ENCODE measurements at regions not wholly inside any gene's neighbourhood (a gene's known extent, or its start where the extent isn't known, plus 50 kb on each side); places are given as distances from the start of the nearest gene placed in this dataset.
A peak's percentile ranks its signal among the peaks of the same experiment; 100 is the strongest.

GRCh38 chr1:114342376-114342775, 168.6 kb downstream of the TRIM33 start:
- no peaks in the 10 kb centered on the region for H3K27me3 ChIP-seq
- peak overlapping the region; percentile 70 for H3K4me2 ChIP-seq
- no peak overlapping the region for H3K4me3 ChIP-seq
- no peak overlapping the region for H3K9ac ChIP-seq
- H3K9me3 ChIP-seq = no peaks in the 10 kb centered on the region
- H3K4me1 ChIP-seq = peaks cover 40% of the 10 kb centered on the region
- H3K27ac ChIP-seq = peak overlapping the region; percentile 53; the same call in 1 of the 2 replicates
- no peaks in the 10 kb centered on the region for H3K36me3 ChIP-seq
- TF ChIP-seq Cebpa-rat (IDR thresholded peaks at IDR 0.05) = no peak
- H4K20me1 ChIP-seq = no peaks in the 10 kb centered on the region

DNA sequence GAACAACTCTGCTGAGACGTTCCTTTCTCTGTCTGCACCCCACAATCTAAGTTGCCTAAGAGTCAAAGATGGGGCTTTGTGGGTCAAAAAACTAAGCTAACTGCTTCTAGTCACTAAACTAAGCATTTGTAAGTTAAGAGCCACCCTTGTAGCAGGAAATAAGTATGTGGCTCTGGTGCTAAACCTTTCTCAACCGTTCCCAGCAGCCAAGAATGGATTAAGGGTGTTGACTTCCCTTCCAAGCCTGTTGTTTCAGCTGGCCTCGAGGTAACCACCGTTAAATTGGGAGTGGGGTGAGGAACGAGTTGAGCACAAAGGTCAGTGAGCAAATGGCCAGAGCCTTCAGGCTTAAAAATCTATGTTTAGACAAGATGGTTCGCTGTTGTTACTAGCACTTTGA, 169.1 kb downstream of the TRIM33 start:
- peak overlapping the region; percentile 53; the same call in 1 of the 2 replicates for H3K27ac ChIP-seq
- no peaks in the 10 kb centered on the region for H4K20me1 ChIP-seq
- no peaks in the 10 kb centered on the region for H3K27me3 ChIP-seq
- H3K36me3 ChIP-seq = no peaks in the 10 kb centered on the region
- no peaks in the 10 kb centered on the region for H3K9me3 ChIP-seq
- H3K4me1 ChIP-seq = peaks cover 39% of the 10 kb centered on the region
- peak overlapping the region; percentile 70 for H3K4me2 ChIP-seq
- no peak overlapping the region for H3K9ac ChIP-seq
- H3K4me3 ChIP-seq = 0 out of 2 replicates have a peak overlapping the region, but pooled peaks have one; percentile 2
- TF ChIP-seq Cebpa-rat (IDR thresholded peaks at IDR 0.05) = no peak

DNA sequence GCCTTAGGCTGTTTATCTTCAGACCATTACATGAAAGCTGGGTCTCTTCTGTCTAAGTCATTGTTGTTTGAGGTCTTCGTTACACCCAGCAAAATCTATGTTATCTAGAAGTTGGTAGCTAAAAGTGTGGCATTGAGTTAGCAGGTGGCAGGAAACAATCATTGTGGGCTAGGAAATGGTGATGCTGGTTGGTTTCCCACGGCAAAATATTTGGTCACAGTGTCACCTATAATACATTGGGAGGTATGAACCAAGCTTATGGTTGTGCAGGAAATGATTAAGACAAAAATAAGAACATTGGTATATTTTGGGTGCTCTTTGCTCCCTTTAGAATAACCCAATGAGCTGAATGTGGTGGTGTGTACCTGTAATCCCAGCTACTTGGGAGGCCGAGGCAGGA, 169.7 kb downstream of the TRIM33 start:
- no peak overlapping the region for H3K9ac ChIP-seq

DNA sequence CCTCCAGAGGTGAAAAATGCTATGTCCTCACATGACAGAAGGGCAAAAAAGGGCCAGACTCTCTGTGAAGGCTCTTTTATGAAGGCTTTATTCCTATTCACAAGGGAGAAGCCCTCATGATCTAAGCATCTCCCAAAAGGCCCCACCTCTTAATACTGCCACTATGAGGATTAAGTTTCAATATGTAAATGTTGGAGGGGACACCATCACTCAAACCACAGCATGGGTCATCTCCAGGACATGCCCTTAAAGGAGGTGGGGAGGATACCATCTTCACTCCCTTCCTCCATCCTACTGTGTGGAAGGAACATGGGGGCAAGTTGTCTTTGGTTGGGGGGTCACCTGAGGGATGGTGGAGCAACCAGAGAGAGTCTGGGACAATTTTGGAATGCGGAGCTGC, 170.1 kb downstream of the TRIM33 start:
- Histone ChIP-seq H3K36me3 (no peaks in the 10 kb centered on the region), H3K9ac (no peak overlapping the region), H3K4me1 (peaks cover 32% of the 10 kb centered on the region), H3K4me3 (no peak overlapping the region), H3K27ac (no peak overlapping the region; the same call in 1 of the 2 replicates), H3K9me3 (no peaks in the 10 kb centered on the region), H4K20me1 (no peaks in the 10 kb centered on the region), H3K27me3 (no peaks in the 10 kb centered on the region), H3K4me2 (peak overlapping the region; percentile 70)
- no peak for TF ChIP-seq Cebpa-rat (IDR thresholded peaks at IDR 0.05)

More for the DNA sequence above, 169.7 kb downstream of the TRIM33 start:
- Histone ChIP-seq H3K4me1 (peaks cover 36% of the 10 kb centered on the region), H3K4me2 (peak overlapping the region; percentile 70), H3K9me3 (no peaks in the 10 kb centered on the region), H3K4me3 (0 out of 2 replicates have a peak overlapping the region, but pooled peaks have one; percentile 2), H3K27ac (peak overlapping the region; percentile 53; the same call in 1 of the 2 replicates), H3K36me3 (no peaks in the 10 kb centered on the region), H4K20me1 (no peaks in the 10 kb centered on the region), H3K27me3 (no peaks in the 10 kb centered on the region)
- no peak for TF ChIP-seq Cebpa-rat (IDR thresholded peaks at IDR 0.05)

DNA sequence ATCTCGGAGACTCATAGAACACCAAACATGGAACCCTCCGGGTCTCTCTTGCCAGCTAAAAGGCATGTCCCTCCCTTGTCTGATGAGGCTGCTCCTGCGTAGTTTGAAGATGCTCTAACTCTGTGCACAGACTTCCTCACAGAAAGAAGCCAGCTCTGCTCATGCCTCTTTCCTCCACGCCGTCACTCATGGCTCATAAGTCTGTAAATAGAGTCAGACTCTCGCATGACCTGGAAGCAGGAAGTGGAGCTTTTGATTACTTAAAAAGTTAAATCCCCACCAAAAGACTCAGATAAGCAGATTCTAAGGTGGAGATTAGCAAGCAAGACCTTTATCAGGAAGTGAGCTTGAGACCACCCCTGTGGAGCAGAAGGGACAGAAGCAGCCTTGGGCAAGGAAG, 171.6 kb downstream of the TRIM33 start:
- Histone ChIP-seq H3K36me3 (no peaks in the 10 kb centered on the region), H3K27ac (no peak overlapping the region), H3K4me3 (no peak overlapping the region), H3K4me1 (peaks cover 29% of the 10 kb centered on the region), H3K9ac (no peak overlapping the region), H3K9me3 (no peaks in the 10 kb centered on the region), H3K4me2 (no peak overlapping the region), H4K20me1 (no peaks in the 10 kb centered on the region), H3K27me3 (no peaks in the 10 kb centered on the region)
- TF ChIP-seq Cebpa-rat (IDR thresholded peaks at IDR 0.05) = no peak

DNA sequence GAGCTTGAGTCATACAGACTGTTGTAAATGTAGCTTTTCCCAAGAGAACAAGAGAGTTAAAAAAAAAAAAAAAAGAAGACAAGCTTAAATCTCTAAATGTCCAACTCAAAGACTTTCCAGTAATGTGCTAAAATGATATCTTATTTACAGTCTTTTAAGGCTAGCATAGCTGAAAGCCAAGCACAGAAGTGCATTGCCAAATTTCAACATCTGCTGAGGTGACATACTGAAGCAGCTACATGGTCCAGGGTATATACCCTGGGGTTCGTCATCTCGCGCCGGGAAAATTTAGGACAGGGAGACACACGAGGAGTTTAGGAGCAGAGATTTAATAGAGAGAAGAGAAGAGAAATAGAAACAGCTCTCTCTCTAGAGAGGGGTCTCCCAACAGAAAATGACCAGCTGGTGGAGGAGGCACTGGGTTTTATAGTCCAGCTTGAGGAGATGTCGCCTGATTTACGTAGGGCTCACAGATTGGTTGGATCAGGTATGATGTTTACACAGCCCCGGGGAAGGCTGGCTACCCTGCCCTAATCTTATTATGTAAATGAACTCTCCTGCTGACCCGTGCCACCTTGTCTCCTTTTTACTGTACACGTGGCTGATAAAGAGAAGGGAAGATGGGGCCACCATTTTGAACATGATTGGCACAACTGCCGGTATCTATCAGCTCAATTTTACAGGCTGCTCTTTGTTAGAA, 172.7 kb downstream of the TRIM33 start:
- H3K27me3 ChIP-seq = no peaks in the 10 kb centered on the region
- no peaks in the 10 kb centered on the region for H3K9me3 ChIP-seq
- H3K4me1 ChIP-seq = peaks cover 29% of the 10 kb centered on the region
- H3K4me3 ChIP-seq = no peak overlapping the region
- H3K9ac ChIP-seq = no peak overlapping the region
- no peaks in the 10 kb centered on the region for H3K36me3 ChIP-seq
- no peak overlapping the region for H3K27ac ChIP-seq
- H4K20me1 ChIP-seq = no peaks in the 10 kb centered on the region
- TF ChIP-seq Cebpa-rat (IDR thresholded peaks at IDR 0.05) = no peak
- no peak overlapping the region for H3K4me2 ChIP-seq

DNA sequence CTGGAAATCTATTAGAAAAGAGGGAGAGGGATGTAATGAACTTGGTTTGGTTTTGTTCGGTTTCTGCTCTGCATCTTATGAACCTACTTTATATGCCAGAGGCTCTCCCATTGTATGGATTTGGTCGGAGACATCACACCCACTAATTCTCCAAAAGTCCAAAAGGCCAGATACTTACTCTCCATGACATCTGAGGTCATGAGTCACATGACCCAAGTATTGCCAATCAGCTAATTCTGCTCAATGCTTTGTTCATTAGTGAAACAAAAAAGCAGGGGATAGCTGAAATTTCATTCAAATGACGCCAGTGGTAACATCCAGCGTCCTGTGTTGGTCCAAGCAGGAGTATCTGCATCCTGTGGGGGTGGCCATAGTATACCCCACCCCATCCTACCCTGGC, 173.6 kb downstream of the TRIM33 start:
- no peaks in the 10 kb centered on the region for H3K27me3 ChIP-seq
- H4K20me1 ChIP-seq = no peaks in the 10 kb centered on the region
- no peak overlapping the region for H3K4me3 ChIP-seq
- H3K27ac ChIP-seq = no peak overlapping the region
- no peaks in the 10 kb centered on the region for H3K9me3 ChIP-seq
- H3K36me3 ChIP-seq = no peaks in the 10 kb centered on the region
- H3K4me2 ChIP-seq = no peak overlapping the region
- H3K4me1 ChIP-seq = peaks cover 20% of the 10 kb centered on the region
- H3K9ac ChIP-seq = no peak overlapping the region
- no peak for TF ChIP-seq Cebpa-rat (IDR thresholded peaks at IDR 0.05)

DNA sequence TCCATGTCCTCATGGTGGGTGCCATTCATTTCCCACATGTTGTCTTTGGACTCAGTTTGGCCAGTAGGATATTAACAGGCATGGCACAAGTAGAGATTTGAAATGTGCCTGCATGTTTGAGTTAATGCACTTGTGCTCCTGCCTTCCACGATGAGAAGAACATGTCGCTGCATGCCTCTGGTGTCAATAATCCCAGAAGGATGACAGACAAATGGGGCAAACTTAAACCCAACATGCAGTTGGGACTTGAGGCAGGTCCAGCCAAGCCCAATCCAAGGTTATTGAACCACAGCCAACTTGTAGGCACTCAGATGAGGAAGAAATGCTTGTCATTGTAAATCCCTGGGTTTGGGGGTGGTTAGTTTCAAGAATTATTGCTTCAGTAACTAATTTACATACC, 174.6 kb downstream of the TRIM33 start:
- Histone ChIP-seq H3K4me3 (no peak overlapping the region), H3K36me3 (no peaks in the 10 kb centered on the region), H3K27ac (no peak overlapping the region), H3K4me2 (no peak overlapping the region), H4K20me1 (no peaks in the 10 kb centered on the region), H3K4me1 (peaks cover 9% of the 10 kb centered on the region), H3K9ac (no peak overlapping the region), H3K27me3 (no peaks in the 10 kb centered on the region), H3K9me3 (no peaks in the 10 kb centered on the region)
- no peak for TF ChIP-seq Cebpa-rat (IDR thresholded peaks at IDR 0.05)

GRCh38 chr1:114335273-114335672, 175.7 kb downstream of the TRIM33 start:
- H3K4me1 ChIP-seq = peaks cover 5% of the 10 kb centered on the region
- no peaks in the 10 kb centered on the region for H3K9me3 ChIP-seq
- no peak for TF ChIP-seq Cebpa-rat (IDR thresholded peaks at IDR 0.05)
- no peak overlapping the region for H3K9ac ChIP-seq
- H3K36me3 ChIP-seq = no peaks in the 10 kb centered on the region
- H4K20me1 ChIP-seq = no peaks in the 10 kb centered on the region
- no peak overlapping the region for H3K4me3 ChIP-seq
- no peaks in the 10 kb centered on the region for H3K27me3 ChIP-seq
- H3K27ac ChIP-seq = no peak overlapping the region
- no peak overlapping the region for H3K4me2 ChIP-seq

DNA sequence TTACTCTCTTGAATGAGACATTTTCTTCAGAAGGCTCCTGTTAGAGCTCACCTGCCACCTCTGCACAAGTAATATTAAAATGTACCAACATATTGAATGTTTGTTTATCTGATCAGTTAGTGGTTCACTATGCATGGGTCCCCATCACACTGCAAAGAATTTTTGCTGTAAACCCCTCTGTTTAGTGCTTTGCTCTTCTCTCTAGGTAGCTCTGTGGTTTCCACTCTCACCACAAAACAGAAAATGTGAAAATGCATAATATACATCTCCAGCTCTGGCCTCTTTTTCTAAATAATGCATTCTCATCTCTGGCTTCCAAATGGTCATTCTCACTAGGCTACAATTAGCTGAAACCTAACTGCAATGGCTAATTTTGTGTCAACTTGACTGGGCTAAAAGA, 176.7 kb downstream of the TRIM33 start:
- Histone ChIP-seq H3K4me1 (peaks cover 8% of the 10 kb centered on the region), H3K27ac (no peak overlapping the region), H3K9ac (no peak overlapping the region), H4K20me1 (no peaks in the 10 kb centered on the region), H3K4me2 (no peak overlapping the region), H3K9me3 (no peaks in the 10 kb centered on the region), H3K4me3 (no peak overlapping the region), H3K36me3 (no peaks in the 10 kb centered on the region), H3K27me3 (no peaks in the 10 kb centered on the region)
- TF ChIP-seq Cebpa-rat (IDR thresholded peaks at IDR 0.05) = no peak
